ENCODE measurements at regions not wholly inside any gene's neighbourhood (a gene's known extent, or its start where the extent isn't known, plus 50 kb on each side); places are given as distances from the start of the nearest gene placed in this dataset.

GRCh38 chr11:28447226-28447625 is 339.0 kb downstream of the METTL15 start:
- TF ChIP-seq CTCF (IDR thresholded peaks at IDR 0.05 in 2 of 3, conservative IDR thresholded peaks at IDR 0.05 in 1 of 3; ENCODE audit: borderline replicate concordance in 1 of 3, insufficient read depth in 1 of 3, low read depth in 2 of 3, low read length in 2 of 3) (no peak), ZBTB33 (IDR thresholded peaks at IDR 0.05; ENCODE audit: extremely low read depth, insufficient replicate concordance, low read length) (no peak), CBX3 (IDR thresholded peaks at IDR 0.05; ENCODE audit: low read depth) (no peak), POLR2A (IDR thresholded peaks at IDR 0.05; ENCODE audit: borderline replicate concordance, extremely low read depth, insufficient read depth, insufficient read length) (no peak), REST (IDR thresholded peaks at IDR 0.05; ENCODE audit: low read depth) (no peak), ATF3 (IDR thresholded peaks at IDR 0.05) (no peak), MAX (IDR thresholded peaks at IDR 0.05) (no peak), ZNF274 (IDR thresholded peaks at IDR 0.05; ENCODE audit: low read depth, low read length) (no peak), ELF1 (IDR thresholded peaks at IDR 0.05; ENCODE audit: borderline replicate concordance, low read depth) (no peak), JUND (IDR thresholded peaks at IDR 0.05) (no peak)
